WTC11 (cell line): ENCODE measurements at regions not wholly inside any gene's neighbourhood (a gene's known extent, or its start where the extent isn't known, plus 50 kb on each side); places are given as distances from the start of the nearest gene placed in this dataset.

Source experiments
- ATAC-seq: fragments of 200-7000 bp; cut with Tn5 transposase; 2 replicates; pipeline ENCODE4 v1.10.0; 2021; ENCODE audit warnings: mild to moderate bottlenecking, moderate library complexity
- CTCF ChIA-PET: fragments of 300-600 bp; sonication (Branson Sonifier 250); formaldehyde crosslinking; loops from one replicate; lab custom pipeline; 2021; ENCODE audit warnings: antibody characterized with exemption; lab: Charles Lee
- POLR2A ChIA-PET: fragments of 350-600 bp; sonication (Branson Sonifier 250); formaldehyde crosslinking; loops from one replicate; lab custom pipeline; 2021; ENCODE audit warnings: antibody characterized with exemption; lab: Charles Lee
- DNase-seq: peaks from one replicate; pipeline ENCODE4 v3.0.0; 2021; ENCODE audit warnings: low spot score
- H3K27ac Mint-ChIP-seq: 2 replicates; pipeline ENCODE4 v1.8.0; 2021; ENCODE audit warnings: mixed read lengths
- H3K27me3 Mint-ChIP-seq: 2 replicates; pipeline ENCODE4 v1.8.0; 2021; ENCODE audit warnings: low read depth, mild to moderate bottlenecking, moderate library complexity, mixed read lengths
- H3K36me3 Mint-ChIP-seq: 2 replicates; pipeline ENCODE4 v1.8.0; 2021; ENCODE audit warnings: mixed read lengths
- H3K4me1 Mint-ChIP-seq: 2 replicates; pipeline ENCODE4 v1.8.0; 2022; ENCODE audit warnings: mixed read lengths
- H3K4me3 Mint-ChIP-seq: 2 replicates; pipeline ENCODE4 v1.8.0; 2021; ENCODE audit warnings: mild to moderate bottlenecking, moderate library complexity, mixed read lengths
- H3K9me3 Mint-ChIP-seq: 2 replicates; pipeline ENCODE4 v1.8.0; 2021; ENCODE audit warnings: mixed read lengths
- CBFB ChIP-seq: sonication (generic); formaldehyde crosslinking; IDR thresholded peaks from 2 replicates; pipeline ENCODE4 v1.8.1; 2022; ENCODE audit warnings: mild to moderate bottlenecking, low read depth, missing genetic modification reagents
- EMX1 ChIP-seq: fragments of 250-450 bp; sonication (Bioruptor Pico); IDR thresholded peaks from 2 replicates; pipeline ENCODE4 v1.8.0; 2021; ENCODE audit warnings: mild to moderate bottlenecking
- GTF2I ChIP-seq: fragments of 250-450 bp; sonication (Bioruptor Pico); conservative IDR thresholded peaks from 2 replicates; pipeline ENCODE4 v1.4.0; 2021; ENCODE audit warnings: mild to moderate bottlenecking
- KAT7 ChIP-seq: sonication (generic); formaldehyde crosslinking; IDR thresholded peaks from 2 replicates; pipeline ENCODE4 v1.8.1; 2023; ENCODE audit warnings: missing genetic modification reagents, mild to moderate bottlenecking, borderline replicate concordance
- NR2C2 ChIP-seq: sonication (generic); formaldehyde crosslinking; IDR thresholded peaks from 2 replicates; pipeline ENCODE4 v1.8.0; 2022; ENCODE audit warnings: mild to moderate bottlenecking, missing genetic modification reagents
- OVOL2 ChIP-seq: fragments of 250-450 bp; sonication (Bioruptor Pico); IDR thresholded peaks from 2 replicates; pipeline ENCODE4 v1.9.0; 2021; ENCODE audit warnings: mild to moderate bottlenecking, borderline replicate concordance
- SOX15 ChIP-seq: fragments of 250-450 bp; sonication (Bioruptor Pico); IDR thresholded peaks from 2 replicates; pipeline ENCODE4 v1.9.0; 2021; ENCODE audit warnings: mild to moderate bottlenecking
- TEAD4 ChIP-seq: sonication (generic); formaldehyde crosslinking; IDR thresholded peaks from 2 replicates; pipeline ENCODE4 v1.8.0; 2022; ENCODE audit warnings: mild to moderate bottlenecking, missing genetic modification reagents
- TP53 ChIP-seq: sonication (generic); formaldehyde crosslinking; IDR thresholded peaks from 2 replicates; pipeline ENCODE4 v1.8.1; 2023; ENCODE audit warnings: mild to moderate bottlenecking, missing genetic modification reagents
- ZNF317 ChIP-seq: sonication (generic); formaldehyde crosslinking; IDR thresholded peaks from 2 replicates; pipeline ENCODE4 v1.8.1; 2023; ENCODE audit warnings: low read depth, mild to moderate bottlenecking, moderate library complexity, missing genetic modification reagents, borderline replicate concordance
- ZNF396 ChIP-seq: fragments of 250-450 bp; sonication (Bioruptor Pico); IDR thresholded peaks from 2 replicates; pipeline ENCODE4 v1.8.0; 2021; ENCODE audit warnings: mild to moderate bottlenecking, moderate library complexity, borderline replicate concordance
- TF ChIP-seq, protein P1 (sequence below): sonication (generic); formaldehyde crosslinking; conservative IDR thresholded peaks from 2 replicates; pipeline ENCODE4 v1.8.1; 2023; ENCODE audit warnings: mild to moderate bottlenecking, low read depth, missing genetic modification reagents, moderate library complexity
- TF ChIP-seq, protein P2 (sequence below): sonication (generic); formaldehyde crosslinking; conservative IDR thresholded peaks from 2 replicates; pipeline ENCODE4 v1.8.1; 2022; ENCODE audit warnings: mild to moderate bottlenecking, missing genetic modification reagents
- TF ChIP-seq, protein P3 (sequence below): fragments of 250-450 bp; sonication (Bioruptor Pico); conservative IDR thresholded peaks from 2 replicates; pipeline ENCODE4 v1.9.0; 2021; ENCODE audit warnings: mild to moderate bottlenecking
- TF ChIP-seq, protein P4 (sequence below): fragments of 250-450 bp; sonication (Bioruptor Pico); IDR thresholded peaks from 2 replicates; pipeline ENCODE4 v1.9.0; 2021; ENCODE audit warnings: mild to moderate bottlenecking
- TF ChIP-seq, protein P5 (sequence below): sonication (generic); formaldehyde crosslinking; IDR thresholded peaks from 2 replicates; pipeline ENCODE4 v1.8.0; 2022; ENCODE audit warnings: mild to moderate bottlenecking, missing genetic modification reagents
- TF ChIP-seq, protein P6 (sequence below): sonication (generic); formaldehyde crosslinking; IDR thresholded peaks from 2 replicates; pipeline ENCODE4 v1.8.1; 2022; ENCODE audit warnings: low read depth, mild to moderate bottlenecking, moderate library complexity, missing genetic modification reagents, borderline replicate concordance
- TF ChIP-seq, protein P7 (sequence below): fragments of 250-450 bp; sonication (Bioruptor Pico); IDR thresholded peaks from 2 replicates; pipeline ENCODE4 v1.9.0; 2021; ENCODE audit warnings: mild to moderate bottlenecking, borderline replicate concordance

DNA sequence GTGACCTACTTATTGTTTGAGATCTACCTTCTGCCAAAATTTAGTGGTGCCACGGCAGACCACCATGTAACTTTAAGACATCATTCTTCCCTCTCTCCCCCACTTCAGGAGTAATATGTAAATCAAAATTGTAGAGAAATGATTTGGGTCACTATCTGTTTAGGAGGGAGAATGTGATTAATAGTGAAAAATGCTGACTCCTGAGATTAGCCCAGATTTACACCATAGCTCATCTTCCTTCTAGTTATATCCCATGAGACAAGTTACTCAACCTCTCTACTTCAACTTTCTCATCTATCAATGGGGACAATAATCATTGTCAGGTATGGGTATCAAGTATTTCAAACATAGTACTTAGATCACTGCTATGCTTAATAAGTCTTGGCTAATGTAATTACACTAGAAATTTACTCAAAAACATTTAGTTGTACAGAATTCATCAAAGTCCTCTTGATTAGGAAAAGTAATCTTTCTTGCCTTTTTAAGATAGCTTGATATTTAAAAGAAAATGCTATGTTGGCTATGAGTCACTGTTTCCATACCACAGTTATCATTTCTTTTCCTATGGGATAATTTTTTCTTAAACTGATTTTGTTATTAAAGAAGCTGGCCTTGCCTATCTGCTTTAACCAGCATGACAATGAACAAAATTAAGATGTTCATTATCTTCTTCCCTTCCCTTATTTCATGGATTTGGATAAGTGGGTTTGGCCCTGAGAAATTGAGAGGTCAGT lies 1038.9 kb upstream of the ZEB2 start (continued):
- TF ChIP-seq, protein P1, sequence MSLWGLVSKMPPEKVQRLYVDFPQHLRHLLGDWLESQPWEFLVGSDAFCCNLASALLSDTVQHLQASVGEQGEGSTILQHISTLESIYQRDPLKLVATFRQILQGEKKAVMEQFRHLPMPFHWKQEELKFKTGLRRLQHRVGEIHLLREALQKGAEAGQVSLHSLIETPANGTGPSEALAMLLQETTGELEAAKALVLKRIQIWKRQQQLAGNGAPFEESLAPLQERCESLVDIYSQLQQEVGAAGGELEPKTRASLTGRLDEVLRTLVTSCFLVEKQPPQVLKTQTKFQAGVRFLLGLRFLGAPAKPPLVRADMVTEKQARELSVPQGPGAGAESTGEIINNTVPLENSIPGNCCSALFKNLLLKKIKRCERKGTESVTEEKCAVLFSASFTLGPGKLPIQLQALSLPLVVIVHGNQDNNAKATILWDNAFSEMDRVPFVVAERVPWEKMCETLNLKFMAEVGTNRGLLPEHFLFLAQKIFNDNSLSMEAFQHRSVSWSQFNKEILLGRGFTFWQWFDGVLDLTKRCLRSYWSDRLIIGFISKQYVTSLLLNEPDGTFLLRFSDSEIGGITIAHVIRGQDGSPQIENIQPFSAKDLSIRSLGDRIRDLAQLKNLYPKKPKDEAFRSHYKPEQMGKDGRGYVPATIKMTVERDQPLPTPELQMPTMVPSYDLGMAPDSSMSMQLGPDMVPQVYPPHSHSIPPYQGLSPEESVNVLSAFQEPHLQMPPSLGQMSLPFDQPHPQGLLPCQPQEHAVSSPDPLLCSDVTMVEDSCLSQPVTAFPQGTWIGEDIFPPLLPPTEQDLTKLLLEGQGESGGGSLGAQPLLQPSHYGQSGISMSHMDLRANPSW = no peak
- TF ChIP-seq TEAD4 (no peak), ZNF396 (no peak), GTF2I (CRISPR knock-in tag) (no peak)
- TF ChIP-seq, protein P2, sequence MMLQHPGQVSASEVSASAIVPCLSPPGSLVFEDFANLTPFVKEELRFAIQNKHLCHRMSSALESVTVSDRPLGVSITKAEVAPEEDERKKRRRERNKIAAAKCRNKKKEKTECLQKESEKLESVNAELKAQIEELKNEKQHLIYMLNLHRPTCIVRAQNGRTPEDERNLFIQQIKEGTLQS (CRISPR knock-in tag) = no peak
- TF ChIP-seq, protein P3, sequence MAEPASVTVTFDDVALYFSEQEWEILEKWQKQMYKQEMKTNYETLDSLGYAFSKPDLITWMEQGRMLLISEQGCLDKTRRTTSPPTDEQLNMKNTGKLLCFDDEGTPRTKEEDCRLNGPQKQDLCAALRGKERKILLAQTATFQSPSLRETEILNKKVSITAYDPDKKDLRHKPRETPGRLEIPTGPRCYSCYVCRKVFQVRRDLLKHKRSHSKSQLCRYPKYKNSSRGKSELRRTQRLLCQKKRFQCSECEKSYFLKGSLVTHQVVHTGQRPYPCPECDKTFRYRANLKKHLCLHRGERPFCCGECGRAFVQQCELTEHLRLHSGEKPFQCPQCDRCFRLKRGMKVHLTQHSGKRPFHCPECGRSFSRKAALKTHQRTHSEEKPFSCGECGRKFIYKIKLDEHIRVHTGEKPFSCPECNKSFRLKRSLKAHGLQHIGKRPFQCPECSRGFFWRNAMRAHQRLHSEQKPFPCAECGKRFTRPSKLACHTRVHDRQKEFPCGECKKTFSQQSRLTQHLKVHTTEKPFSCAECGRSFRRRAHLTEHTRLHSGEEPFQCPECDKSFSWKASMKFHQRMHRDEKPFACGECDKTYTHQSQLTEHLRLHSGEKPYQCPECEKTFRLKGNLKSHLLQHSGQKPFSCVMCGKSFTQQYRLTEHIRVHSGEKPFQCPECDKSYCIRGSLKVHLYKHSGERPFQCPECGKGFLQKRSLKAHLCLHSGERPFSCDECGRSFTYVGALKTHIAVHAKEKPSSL (CRISPR knock-in tag) = no peak
- TF ChIP-seq, protein P4, sequence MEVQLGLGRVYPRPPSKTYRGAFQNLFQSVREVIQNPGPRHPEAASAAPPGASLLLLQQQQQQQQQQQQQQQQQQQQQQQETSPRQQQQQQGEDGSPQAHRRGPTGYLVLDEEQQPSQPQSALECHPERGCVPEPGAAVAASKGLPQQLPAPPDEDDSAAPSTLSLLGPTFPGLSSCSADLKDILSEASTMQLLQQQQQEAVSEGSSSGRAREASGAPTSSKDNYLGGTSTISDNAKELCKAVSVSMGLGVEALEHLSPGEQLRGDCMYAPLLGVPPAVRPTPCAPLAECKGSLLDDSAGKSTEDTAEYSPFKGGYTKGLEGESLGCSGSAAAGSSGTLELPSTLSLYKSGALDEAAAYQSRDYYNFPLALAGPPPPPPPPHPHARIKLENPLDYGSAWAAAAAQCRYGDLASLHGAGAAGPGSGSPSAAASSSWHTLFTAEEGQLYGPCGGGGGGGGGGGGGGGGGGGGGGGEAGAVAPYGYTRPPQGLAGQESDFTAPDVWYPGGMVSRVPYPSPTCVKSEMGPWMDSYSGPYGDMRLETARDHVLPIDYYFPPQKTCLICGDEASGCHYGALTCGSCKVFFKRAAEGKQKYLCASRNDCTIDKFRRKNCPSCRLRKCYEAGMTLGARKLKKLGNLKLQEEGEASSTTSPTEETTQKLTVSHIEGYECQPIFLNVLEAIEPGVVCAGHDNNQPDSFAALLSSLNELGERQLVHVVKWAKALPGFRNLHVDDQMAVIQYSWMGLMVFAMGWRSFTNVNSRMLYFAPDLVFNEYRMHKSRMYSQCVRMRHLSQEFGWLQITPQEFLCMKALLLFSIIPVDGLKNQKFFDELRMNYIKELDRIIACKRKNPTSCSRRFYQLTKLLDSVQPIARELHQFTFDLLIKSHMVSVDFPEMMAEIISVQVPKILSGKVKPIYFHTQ (CRISPR knock-in tag) = no peak

DNA sequence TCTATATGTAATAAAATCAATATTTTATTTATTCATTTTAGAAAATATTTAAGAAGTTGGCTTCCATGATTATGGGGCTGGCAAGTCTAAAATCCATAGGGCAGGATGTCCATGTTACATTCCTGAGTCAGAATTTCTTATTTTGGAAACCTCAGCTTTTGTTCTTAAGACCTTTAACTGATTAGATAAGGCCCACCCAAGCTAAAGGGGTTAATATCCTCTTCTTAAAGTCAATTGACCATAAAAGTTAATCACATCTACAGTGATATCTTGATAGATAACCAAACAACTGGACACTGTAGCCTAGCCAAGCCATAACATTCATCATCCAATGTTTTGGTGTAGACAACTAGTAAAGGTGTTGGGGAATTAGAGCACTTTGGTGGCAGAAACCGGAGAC lies 1035.4 kb upstream of the ZEB2 start:
- Mint-ChIP-seq H3K36me3 (no peaks in the 10 kb centered on the region), H3K4me1 (peaks cover 16% of the 10 kb centered on the region), H3K27ac (no peak overlapping the region), H3K4me3 (no peak overlapping the region), H3K27me3 (no peaks in the 10 kb centered on the region), H3K9me3 (no peaks in the 10 kb centered on the region)
- DNase-seq (no peak), ATAC-seq (no peak)
- ChIA-PET POLR2A (no interaction called here), CTCF (no interaction called here)
- TF ChIP-seq TP53 (CRISPR knock-in tag) (no peak), ZNF317 (no peak), NR2C2 (CRISPR knock-in tag) (no peak), EMX1 (no peak), KAT7 (CRISPR knock-in tag) (no peak), SOX15 (CRISPR knock-in tag) (no peak), CBFB (CRISPR knock-in tag) (no peak), OVOL2 (no peak)
- TF ChIP-seq, protein P5, sequence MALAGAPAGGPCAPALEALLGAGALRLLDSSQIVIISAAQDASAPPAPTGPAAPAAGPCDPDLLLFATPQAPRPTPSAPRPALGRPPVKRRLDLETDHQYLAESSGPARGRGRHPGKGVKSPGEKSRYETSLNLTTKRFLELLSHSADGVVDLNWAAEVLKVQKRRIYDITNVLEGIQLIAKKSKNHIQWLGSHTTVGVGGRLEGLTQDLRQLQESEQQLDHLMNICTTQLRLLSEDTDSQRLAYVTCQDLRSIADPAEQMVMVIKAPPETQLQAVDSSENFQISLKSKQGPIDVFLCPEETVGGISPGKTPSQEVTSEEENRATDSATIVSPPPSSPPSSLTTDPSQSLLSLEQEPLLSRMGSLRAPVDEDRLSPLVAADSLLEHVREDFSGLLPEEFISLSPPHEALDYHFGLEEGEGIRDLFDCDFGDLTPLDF = no peak
- TF ChIP-seq, protein P6, sequence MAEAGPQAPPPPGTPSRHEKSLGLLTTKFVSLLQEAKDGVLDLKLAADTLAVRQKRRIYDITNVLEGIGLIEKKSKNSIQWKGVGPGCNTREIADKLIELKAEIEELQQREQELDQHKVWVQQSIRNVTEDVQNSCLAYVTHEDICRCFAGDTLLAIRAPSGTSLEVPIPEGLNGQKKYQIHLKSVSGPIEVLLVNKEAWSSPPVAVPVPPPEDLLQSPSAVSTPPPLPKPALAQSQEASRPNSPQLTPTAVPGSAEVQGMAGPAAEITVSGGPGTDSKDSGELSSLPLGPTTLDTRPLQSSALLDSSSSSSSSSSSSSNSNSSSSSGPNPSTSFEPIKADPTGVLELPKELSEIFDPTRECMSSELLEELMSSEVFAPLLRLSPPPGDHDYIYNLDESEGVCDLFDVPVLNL (CRISPR knock-in tag) = no peak
- TF ChIP-seq, protein P7, sequence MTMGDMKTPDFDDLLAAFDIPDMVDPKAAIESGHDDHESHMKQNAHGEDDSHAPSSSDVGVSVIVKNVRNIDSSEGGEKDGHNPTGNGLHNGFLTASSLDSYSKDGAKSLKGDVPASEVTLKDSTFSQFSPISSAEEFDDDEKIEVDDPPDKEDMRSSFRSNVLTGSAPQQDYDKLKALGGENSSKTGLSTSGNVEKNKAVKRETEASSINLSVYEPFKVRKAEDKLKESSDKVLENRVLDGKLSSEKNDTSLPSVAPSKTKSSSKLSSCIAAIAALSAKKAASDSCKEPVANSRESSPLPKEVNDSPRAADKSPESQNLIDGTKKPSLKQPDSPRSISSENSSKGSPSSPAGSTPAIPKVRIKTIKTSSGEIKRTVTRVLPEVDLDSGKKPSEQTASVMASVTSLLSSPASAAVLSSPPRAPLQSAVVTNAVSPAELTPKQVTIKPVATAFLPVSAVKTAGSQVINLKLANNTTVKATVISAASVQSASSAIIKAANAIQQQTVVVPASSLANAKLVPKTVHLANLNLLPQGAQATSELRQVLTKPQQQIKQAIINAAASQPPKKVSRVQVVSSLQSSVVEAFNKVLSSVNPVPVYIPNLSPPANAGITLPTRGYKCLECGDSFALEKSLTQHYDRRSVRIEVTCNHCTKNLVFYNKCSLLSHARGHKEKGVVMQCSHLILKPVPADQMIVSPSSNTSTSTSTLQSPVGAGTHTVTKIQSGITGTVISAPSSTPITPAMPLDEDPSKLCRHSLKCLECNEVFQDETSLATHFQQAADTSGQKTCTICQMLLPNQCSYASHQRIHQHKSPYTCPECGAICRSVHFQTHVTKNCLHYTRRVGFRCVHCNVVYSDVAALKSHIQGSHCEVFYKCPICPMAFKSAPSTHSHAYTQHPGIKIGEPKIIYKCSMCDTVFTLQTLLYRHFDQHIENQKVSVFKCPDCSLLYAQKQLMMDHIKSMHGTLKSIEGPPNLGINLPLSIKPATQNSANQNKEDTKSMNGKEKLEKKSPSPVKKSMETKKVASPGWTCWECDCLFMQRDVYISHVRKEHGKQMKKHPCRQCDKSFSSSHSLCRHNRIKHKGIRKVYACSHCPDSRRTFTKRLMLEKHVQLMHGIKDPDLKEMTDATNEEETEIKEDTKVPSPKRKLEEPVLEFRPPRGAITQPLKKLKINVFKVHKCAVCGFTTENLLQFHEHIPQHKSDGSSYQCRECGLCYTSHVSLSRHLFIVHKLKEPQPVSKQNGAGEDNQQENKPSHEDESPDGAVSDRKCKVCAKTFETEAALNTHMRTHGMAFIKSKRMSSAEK (CRISPR knock-in tag) = no peak
- TF ChIP-seq, protein P3 (CRISPR knock-in tag) = no peak
